T-helper 2 cell treated with Interferon-gamma antibody and Interleukin-4, amounts not matched to agents 100 ng/mL and 5 ng/mL, for 36 hours (primary cell): ENCODE measurements at regions not wholly inside any gene's neighbourhood (a gene's known extent, or its start where the extent isn't known, plus 50 kb on each side); places are given as distances from the start of the nearest gene placed in this dataset.

ENCODE experiments used
- intact Hi-C: fragments of 100-400 bp; cut with micrococcal nuclease; formaldehyde crosslinking; loops from one replicate; pipeline ENCODE4 v1.15.1; 2023

GRCh38 chr2:191738003-191738402, 60.1 kb downstream of the NABP1 start:
- intact Hi-C loops: no loop called here

DNA sequence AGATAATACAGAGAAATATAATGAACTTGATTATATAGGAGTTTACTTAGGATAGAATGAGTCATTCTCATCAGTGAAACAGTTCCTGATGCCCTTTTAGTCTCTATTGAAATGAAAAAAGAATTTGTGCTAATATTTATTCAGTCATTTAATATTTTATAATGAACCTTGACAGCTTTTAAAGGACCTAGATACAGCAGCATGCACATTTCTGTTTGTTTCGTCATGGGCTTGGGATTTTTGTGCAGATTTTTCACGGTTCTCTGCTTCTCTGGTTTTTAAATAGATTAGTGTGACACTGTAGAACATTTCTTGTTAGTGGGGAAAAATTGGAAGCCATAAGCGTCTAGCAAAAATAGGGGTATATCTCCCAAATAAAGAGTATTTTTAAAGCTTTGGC, 60.7 kb downstream of the NABP1 start:
- intact Hi-C loops: no loop called here

DNA sequence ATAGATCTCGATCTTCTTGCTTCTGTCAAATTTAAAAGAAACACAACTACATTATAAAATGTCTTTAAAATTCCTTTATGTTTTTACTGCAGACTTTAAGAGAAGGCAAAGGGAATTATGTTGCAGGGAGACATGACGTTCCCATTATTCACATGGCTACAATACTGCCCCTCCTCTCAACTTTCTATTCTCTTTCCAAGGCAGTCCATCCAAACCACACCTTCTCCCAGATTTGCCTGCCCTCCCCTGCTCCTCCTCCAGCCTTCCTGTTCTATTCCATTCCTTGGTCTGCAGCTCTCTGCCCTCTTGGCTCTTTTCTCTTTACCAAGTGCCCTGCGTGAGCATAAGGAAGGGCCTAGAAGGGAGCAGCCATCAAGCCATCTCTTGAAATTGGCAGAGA, 61.3 kb downstream of the NABP1 start:
- intact Hi-C loops: no loop called here

- intact Hi-C loops: loop anchor here (1.0 to 5.0 kb wide), 3 partner anchors 64 to 168 kb away; no protein-coding TSS in a partner anchor
These were observed 62.1 kb downstream of the NABP1 start for GRCh38 chr2:191740016-191740419.

DNA sequence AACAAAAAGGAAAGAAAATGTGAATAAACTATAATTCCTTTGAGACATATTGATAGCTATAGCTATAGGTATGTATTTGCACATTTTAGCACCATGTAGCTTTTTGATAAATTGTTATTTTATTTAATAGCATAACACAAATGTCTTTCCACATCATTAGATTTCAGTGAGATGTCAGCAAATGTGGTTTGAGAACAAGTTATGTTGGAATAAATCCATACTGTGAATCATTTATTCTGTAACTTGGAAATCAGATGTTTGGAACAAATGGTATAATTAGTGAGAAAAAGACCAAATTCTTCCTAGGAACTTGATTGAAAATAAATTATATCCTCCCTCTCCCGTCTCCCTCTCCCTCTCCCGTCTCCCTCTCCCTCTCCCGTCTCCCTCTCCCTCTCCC, 62.8 kb downstream of the NABP1 start:
- intact Hi-C loops: loop anchor here (1.0 to 5.0 kb wide), 3 partner anchors 64 to 168 kb away; no protein-coding TSS in a partner anchor

GRCh38 chr2:191746346-191747169, 68.6 kb downstream of the NABP1 start:
- intact Hi-C loops: no loop called here

DNA sequence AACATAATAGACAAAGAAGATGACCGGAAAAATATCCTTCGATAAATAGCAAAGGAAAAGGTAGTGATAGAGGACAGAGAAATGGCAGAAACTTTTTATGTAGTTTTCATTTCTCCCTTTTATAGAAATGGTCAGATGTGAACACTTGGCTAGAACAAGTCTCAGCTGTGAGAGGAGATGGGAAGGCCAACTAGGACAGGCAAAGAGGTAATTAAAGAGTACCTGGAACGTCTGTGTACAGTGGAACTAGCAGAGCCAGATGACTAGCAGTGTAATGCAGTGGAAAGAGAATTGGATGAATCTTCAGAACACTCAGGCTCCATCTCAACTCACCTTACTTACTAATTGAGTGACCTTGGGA, 69.2 kb downstream of the NABP1 start:
- intact Hi-C loops: no loop called here

DNA sequence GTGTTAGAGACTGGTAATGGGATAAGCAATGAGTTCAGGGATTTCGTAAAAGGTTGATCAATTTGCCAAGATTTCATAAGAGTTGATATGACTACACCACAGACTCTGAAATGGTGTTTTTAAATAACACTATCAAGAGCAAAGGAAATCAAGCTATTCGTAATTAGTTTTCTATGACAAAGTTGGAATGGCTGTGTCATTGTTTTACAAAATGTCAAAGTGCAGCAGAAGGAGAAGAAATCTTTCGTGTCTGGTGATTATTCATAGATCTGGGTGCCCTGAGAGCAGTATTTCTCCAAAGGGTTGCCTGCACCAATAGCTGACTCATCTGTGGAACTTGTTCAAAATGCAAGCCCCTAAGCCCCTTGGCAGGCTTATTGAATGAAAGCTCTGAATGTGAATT, 70.1 kb downstream of the NABP1 start:
- intact Hi-C loops: no loop called here

DNA sequence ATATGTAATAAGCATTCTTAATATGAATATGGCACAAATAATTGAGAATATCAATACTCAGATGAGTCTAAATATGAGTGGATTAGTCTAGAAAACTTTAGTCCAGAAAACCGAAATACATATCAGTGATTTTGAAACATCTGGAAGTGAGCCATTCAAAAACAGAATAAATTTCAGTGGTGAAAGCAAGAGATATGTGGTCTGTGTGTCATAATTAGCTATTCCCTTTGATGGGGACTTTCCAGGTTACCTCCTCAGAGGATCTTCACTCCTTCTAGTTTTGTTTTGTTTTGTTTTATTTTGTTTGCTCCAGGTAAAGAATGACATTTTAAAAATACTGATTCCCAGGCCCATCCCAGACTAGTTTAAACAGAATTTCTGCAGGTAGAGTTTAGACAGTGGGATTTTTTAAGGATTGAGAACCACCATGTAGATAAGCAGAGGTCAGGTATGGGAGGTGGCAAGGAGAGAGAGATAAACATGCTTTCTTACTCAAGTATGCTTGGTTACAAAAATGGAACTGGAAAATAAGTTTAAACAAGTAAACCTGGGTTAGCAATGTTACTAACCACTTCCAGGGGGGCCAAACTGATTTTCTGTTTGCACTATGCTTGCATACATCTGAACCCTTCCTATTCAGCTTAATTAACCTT, 70.7 kb downstream of the NABP1 start:
- intact Hi-C loops: no loop called here

GRCh38 chr2:191749181-191749540, 71.2 kb downstream of the NABP1 start:
- intact Hi-C loops: no loop called here

- intact Hi-C loops: no loop called here
These were observed 76.2 kb downstream of the NABP1 start for GRCh38 chr2:191754103-191754502.

DNA sequence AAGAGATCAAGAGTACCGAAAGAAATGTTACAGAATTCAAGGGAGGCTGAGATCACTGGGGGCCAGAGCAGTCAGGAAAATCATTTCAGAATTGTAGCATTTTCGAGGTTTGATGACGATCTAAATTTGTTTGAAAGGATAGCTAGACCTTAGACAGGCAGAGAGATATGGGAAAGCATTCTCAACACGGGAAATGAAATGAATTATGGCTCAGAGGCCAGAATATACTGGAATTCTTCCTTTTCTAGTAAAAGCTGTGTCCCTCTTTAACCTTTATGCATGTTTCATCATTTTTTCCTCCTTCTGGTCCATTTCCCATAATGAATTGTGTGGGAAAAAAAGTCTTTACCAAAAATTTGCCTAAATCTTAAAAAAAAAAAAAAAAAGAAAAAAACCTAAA, 78.8 kb downstream of the NABP1 start:
- intact Hi-C loops: loop anchor here (5.0 kb wide), 1 partner anchor 199 kb away; no protein-coding TSS in a partner anchor

GRCh38 chr2:191757208-191757607, 79.3 kb downstream of the NABP1 start:
- intact Hi-C loops: loop anchor here (5.0 kb wide), 1 partner anchor 200 kb away; no protein-coding TSS in a partner anchor

DNA sequence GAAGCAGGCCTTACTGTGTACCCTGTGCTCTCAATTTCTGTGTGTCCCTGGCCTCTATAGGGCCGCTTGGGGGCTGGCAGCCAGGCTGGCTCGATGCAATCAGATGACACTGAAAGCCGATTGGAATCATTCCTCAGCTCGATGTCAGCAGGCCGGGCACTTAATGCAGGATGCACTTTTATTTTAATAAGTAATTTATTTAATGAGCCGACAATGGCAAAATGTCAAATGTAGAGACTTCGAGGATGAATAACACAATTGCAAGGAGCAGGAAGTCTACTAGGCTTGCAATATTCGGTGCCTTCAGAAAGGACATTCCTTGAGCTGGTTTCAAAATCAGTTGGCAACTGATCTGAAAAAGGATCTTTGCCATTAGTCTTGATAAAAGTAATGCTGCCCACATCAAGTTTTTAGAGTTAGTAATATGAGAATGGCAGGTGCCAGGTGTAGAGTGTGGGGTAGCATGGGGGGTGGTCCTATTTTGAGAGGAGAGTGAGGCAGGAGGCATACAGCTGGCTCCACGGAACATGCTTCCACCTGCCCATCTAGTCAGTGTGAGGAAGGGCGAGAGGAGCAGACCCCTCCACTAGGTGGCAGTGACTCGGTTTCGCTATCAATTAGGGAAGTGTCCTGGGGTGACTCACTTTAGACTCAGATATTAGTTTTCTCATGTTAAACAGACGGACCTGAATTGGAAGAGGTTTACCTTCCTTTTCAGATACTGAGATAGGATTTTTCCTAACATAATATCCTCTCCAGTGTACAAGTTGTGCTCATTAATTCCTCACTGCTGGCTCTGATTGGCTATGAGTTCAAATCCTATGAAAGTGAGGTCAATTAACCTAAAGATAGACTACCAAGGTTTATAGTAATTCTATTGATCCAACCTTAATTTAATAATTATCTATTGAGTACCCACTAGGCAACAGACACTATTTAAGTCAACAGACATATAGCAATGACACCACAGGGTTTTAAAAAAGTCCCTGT, 80.9 kb downstream of the NABP1 start:
- intact Hi-C loops: loop anchor here (5.0 kb wide), 1 partner anchor 202 kb away; no protein-coding TSS in a partner anchor

DNA sequence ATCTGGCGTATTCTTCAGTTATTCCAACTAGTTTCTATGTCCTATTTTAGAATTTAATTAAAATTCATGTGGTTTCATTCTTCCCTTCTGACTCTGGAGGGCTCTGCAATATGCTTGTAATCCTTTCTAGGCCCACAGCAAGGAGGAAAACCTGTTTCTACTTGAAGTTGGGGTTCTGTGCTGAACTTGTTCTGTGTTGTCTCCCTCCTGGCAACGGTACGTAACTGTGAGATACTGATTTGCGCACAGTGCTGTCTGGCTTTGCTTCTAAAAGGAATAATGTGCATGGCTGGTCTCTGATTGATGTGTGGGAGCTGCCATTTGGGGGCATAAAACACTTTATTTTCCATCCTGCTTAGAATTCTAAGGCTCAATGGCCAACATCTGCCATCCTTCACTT, 81.7 kb downstream of the NABP1 start:
- intact Hi-C loops: loop anchor here (5.0 kb wide), 1 partner anchor 202 kb away; no protein-coding TSS in a partner anchor

DNA sequence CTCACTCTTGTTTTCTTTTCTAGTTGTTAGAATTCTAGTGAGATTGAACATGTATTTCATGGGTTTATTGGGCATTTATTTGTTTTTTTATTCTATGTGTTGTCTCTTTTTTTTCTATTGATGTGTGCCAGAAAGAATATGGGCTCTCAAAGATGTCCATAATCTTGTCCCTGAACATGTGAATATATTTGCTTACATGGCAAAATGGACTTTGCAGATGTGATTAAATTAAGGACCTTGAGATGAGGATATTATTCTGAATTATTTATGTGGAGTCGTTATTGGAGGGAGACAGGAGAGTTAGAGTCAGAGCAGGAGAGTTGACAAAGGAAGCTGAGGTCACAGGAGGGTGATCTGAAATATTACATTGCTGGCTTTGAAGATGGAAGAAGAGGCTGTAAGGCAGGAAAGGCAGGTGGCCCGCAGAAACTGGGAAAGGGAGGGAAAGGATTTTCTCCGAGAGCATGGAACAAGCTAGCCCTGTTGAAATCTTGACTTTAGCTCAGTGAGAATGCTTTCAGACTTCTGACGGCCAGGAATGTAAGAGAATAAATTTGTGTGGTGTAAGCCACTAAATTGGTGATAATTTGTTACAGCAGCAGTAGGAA, 82.8 kb downstream of the NABP1 start:
- intact Hi-C loops: no loop called here

GRCh38 chr2:191773136-191773535, 73.8 kb downstream of the CAVIN2 start:
- intact Hi-C loops: no loop called here

GRCh38 chr2:191777351-191777750, 69.5 kb downstream of the CAVIN2 start:
- intact Hi-C loops: no loop called here

DNA sequence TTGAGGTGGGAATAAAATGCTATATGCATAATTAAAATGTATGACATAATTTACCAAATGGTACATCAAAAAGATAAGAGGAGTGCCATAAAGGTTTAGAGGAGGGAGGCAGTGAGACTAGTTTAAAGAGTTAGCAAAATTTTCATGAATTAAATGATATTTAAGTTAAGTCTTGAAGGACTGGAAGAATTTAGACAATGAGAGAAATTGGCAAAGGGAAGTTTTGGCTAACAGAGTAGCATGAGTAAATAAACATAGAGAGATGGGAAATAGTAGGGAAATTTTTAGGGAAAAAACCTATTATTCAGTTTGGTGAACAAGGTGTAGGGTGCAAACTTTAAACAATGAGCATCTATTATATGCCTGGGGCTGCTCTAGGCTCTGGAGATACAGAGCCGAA, 68.8 kb downstream of the CAVIN2 start:
- intact Hi-C loops: no loop called here

- intact Hi-C loops: no loop called here
These were observed 64.5 kb downstream of the CAVIN2 start for GRCh38 chr2:191782351-191782750.

- intact Hi-C loops: no loop called here
These were observed 63.5 kb downstream of the CAVIN2 start for GRCh38 chr2:191783416-191783815.
